GM21381 (cell line): ENCODE measurements at regions not wholly inside any gene's neighbourhood (a gene's known extent, or its start where the extent isn't known, plus 50 kb on each side); places are given as distances from the start of the nearest gene placed in this dataset.
"Not testable (repeated sequence)": the region's sequence is repeated elsewhere in the genome, so short reads cannot be mapped to it uniquely, and the experiment has no call there.

ENCODE experiments used
- ATAC-seq: cut with Tn5 transposase; IDR thresholded peaks from one replicate; pipeline ENCODE4 v1.9.1; 2021; ENCODE audit warnings: mild to moderate bottlenecking, moderate library complexity; ENCODE audit not compliant: unreplicated experiment

GRCh38 chr5:6321078-6321477 lies 57.3 kb downstream of the MED10 start:
- no peak for ATAC-seq

GRCh38 chr5:6319116-6319515 lies 59.2 kb downstream of the MED10 start:
- no peak for ATAC-seq

GRCh38 chr5:6317116-6317798 lies 61.1 kb downstream of the MED10 start:
- no peak for ATAC-seq

- no peak for ATAC-seq
Observed at GRCh38 chr5:6315580-6315979, 62.8 kb downstream of the MED10 start.

GRCh38 chr5:6311568-6312501 lies 66.5 kb downstream of the MED10 start:
- no peak for ATAC-seq

GRCh38 chr5:6309949-6310348 lies 68.4 kb downstream of the MED10 start:
- ATAC-seq, result no peak

- ATAC-seq, result no peak
Observed at GRCh38 chr5:6308683-6309082, 69.7 kb downstream of the MED10 start.

- no peak for ATAC-seq
Observed at GRCh38 chr5:6307304-6307703, 71.0 kb downstream of the MED10 start.

GRCh38 chr5:6305853-6306252 lies 72.5 kb downstream of the MED10 start:
- no peak for ATAC-seq

- no peak for ATAC-seq
Observed at GRCh38 chr5:6302684-6303083, 75.7 kb downstream of the MED10 start.

- no peak for ATAC-seq
Observed at GRCh38 chr5:6302075-6302474, 76.3 kb downstream of the MED10 start.

GRCh38 chr5:6296524-6296923 lies 81.8 kb downstream of the MED10 start:
- ATAC-seq, result no peak

- no peak for ATAC-seq
Observed at GRCh38 chr5:6291961-6292360, 86.4 kb downstream of the MED10 start.

GRCh38 chr5:6289239-6289638 lies 89.1 kb downstream of the MED10 start:
- no peak for ATAC-seq

- no peak for ATAC-seq
Observed at GRCh38 chr5:6287176-6287575, 91.2 kb downstream of the MED10 start.

- no peak for ATAC-seq
Observed at GRCh38 chr5:6286404-6286803, 91.9 kb downstream of the MED10 start.

GRCh38 chr5:6284491-6284890 lies 93.9 kb downstream of the MED10 start:
- not testable (repeated sequence) for ATAC-seq

- no peak for ATAC-seq
Observed at GRCh38 chr5:6282352-6282751, 96.0 kb downstream of the MED10 start.

- no peak for ATAC-seq
Observed at GRCh38 chr5:6281818-6282217, 96.5 kb downstream of the MED10 start.

- no peak for ATAC-seq
Observed at GRCh38 chr5:6280425-6281100, 97.8 kb downstream of the MED10 start.

GRCh38 chr5:6279607-6280006 lies 98.7 kb downstream of the MED10 start:
- ATAC-seq, result no peak
